H9 (cell line): ENCODE measurements at regions not wholly inside any gene's neighbourhood (a gene's known extent, or its start where the extent isn't known, plus 50 kb on each side); places are given as distances from the start of the nearest gene placed in this dataset.

Experiments
- DNase-seq: peaks from one replicate; pipeline ENCODE4 v3.0.0-alpha.2; 2017
- H2AFZ ChIP-seq: one replicate; pipeline ENCODE4 v1.6.1; 2013; ENCODE audit warnings: mild to moderate bottlenecking, low read length, control low read depth, moderate library complexity
- H2AK5ac ChIP-seq: 2 replicates; pipeline ENCODE4 v1.6.1; 2013; ENCODE audit warnings: low read length, control low read depth, mixed read lengths; ENCODE audit not compliant: insufficient read length
- H2BK120ac ChIP-seq: one replicate; pipeline ENCODE4 v1.6.1; 2013; ENCODE audit warnings: low read depth, mild to moderate bottlenecking, low read length, control low read depth, inconsistent platforms; ENCODE audit not compliant: poor library complexity, severe bottlenecking
- H2BK12ac ChIP-seq: 2 replicates; pipeline ENCODE4 v1.6.1; 2013; ENCODE audit warnings: low read length, control low read depth, mixed read lengths, low read depth; ENCODE audit not compliant: insufficient read length
- H2BK15ac ChIP-seq: 2 replicates; pipeline ENCODE4 v1.6.1; 2013; ENCODE audit warnings: low read depth, low read length, control low read depth
- H2BK20ac ChIP-seq: one replicate; pipeline ENCODE4 v1.6.1; 2013; ENCODE audit warnings: low read depth, mild to moderate bottlenecking, low read length, control low read depth, inconsistent platforms; ENCODE audit not compliant: poor library complexity, severe bottlenecking
- H2BK5ac ChIP-seq: 2 replicates; pipeline ENCODE4 v1.6.1; 2013; ENCODE audit warnings: low read length, control low read depth, mixed read lengths; ENCODE audit not compliant: insufficient read length
- H3K14ac ChIP-seq: 2 replicates; pipeline ENCODE4 v1.6.1; 2013; ENCODE audit warnings: low read length, control low read depth; ENCODE audit not compliant: insufficient read depth
- H3K18ac ChIP-seq: 2 replicates; pipeline ENCODE4 v1.6.1; 2013; ENCODE audit warnings: low read depth, mild to moderate bottlenecking, mixed read lengths, low read length, control low read depth; ENCODE audit not compliant: insufficient read length
- H3K23ac ChIP-seq: 2 replicates; pipeline ENCODE4 v1.6.1; 2013; ENCODE audit warnings: low read length, control low read depth, mixed read lengths, low read depth; ENCODE audit not compliant: insufficient read length
- H3K23me2 ChIP-seq: 2 replicates; pipeline ENCODE4 v1.6.1; 2013; ENCODE audit warnings: low read depth, mild to moderate bottlenecking, mixed read lengths, low read length, control low read depth; ENCODE audit not compliant: insufficient read length, poor library complexity, severe bottlenecking
- H3K27ac ChIP-seq: 2 replicates; pipeline ENCODE4 v1.5.1; 2013; ENCODE audit warnings: low read length, control low read depth, mixed read lengths, low read depth; ENCODE audit not compliant: insufficient read length
- H3K27me3 ChIP-seq: 2 replicates; pipeline ENCODE4 v1.6.1; 2013; ENCODE audit warnings: low read length, control low read depth, inconsistent platforms; ENCODE audit not compliant: insufficient read depth
- H3K4ac ChIP-seq: 2 replicates; pipeline ENCODE4 v1.6.1; 2013; ENCODE audit warnings: low read depth, mild to moderate bottlenecking, control low read depth, inconsistent platforms, low read length, moderate library complexity
- H3K4me1 ChIP-seq: 2 replicates; pipeline ENCODE4 v1.6.1; 2013; ENCODE audit warnings: low read length, control low read depth, inconsistent platforms; ENCODE audit not compliant: insufficient read depth
- H3K4me2 ChIP-seq: 2 replicates; pipeline ENCODE4 v1.6.1; 2013; ENCODE audit warnings: low read length, control low read depth, mixed read lengths; ENCODE audit not compliant: insufficient read length, insufficient read depth
- H3K56ac ChIP-seq: 2 replicates; pipeline ENCODE4 v1.6.1; 2013; ENCODE audit warnings: low read depth, mild to moderate bottlenecking, mixed read lengths, low read length, control low read depth; ENCODE audit not compliant: insufficient read length
- H3K79me1 ChIP-seq: 2 replicates; pipeline ENCODE4 v1.6.1; 2013; ENCODE audit warnings: low read depth, mild to moderate bottlenecking, moderate library complexity, low read length, control low read depth, inconsistent platforms; ENCODE audit not compliant: insufficient read depth, poor library complexity, severe bottlenecking
- H3K79me2 ChIP-seq: 2 replicates; pipeline ENCODE4 v1.6.1; 2013; ENCODE audit warnings: low read length, control low read depth, inconsistent platforms; ENCODE audit not compliant: insufficient read depth
- H3K9ac ChIP-seq: 2 replicates; pipeline ENCODE4 v1.6.1; 2013; ENCODE audit warnings: low read length, control low read depth, mixed read lengths; ENCODE audit not compliant: insufficient read length; ENCODE audit errors: extremely low read depth
- H3K9me3 ChIP-seq: one replicate; pipeline ENCODE4 v1.6.1; 2013; ENCODE audit warnings: low read depth, low read length, inconsistent platforms; ENCODE audit not compliant: control insufficient read depth
- H3T11ph ChIP-seq: one replicate; pipeline ENCODE4 v1.6.1; 2013; ENCODE audit warnings: mild to moderate bottlenecking, low read length, control low read depth, inconsistent platforms
- H4K20me1 ChIP-seq: one replicate; pipeline ENCODE4 v1.6.1; 2013; ENCODE audit not compliant: control insufficient read depth, insufficient read length, insufficient read depth
- H4K5ac ChIP-seq: 2 replicates; pipeline ENCODE4 v1.6.1; 2013; ENCODE audit warnings: low read depth, mild to moderate bottlenecking, mixed read lengths, low read length, control low read depth; ENCODE audit not compliant: insufficient read length
- H4K8ac ChIP-seq: replicated peaks from 2 replicates; pipeline ENCODE4 v1.6.1; 2013; ENCODE audit warnings: low read length, control low read depth, mixed read lengths, low read depth; ENCODE audit not compliant: insufficient read length
- H4K91ac ChIP-seq: 2 replicates; pipeline ENCODE4 v1.6.1; 2013; ENCODE audit warnings: low read depth, mild to moderate bottlenecking, moderate library complexity, mixed read lengths, low read length, control low read depth; ENCODE audit not compliant: insufficient read length
- H3K27ac Mint-ChIP-seq, 3 experiments: 2 replicates in 2 of 3; 3 replicates in 1 of 3; pipeline ENCODE4 v1.8.0; 2020 to 2021; ENCODE audit warnings: mixed read lengths in 3 of 3, mild to moderate bottlenecking in 1 of 3, moderate library complexity in 1 of 3
- H3K27me3 Mint-ChIP-seq: 2 replicates; pipeline ENCODE4 v1.8.0; 2021; ENCODE audit warnings: low read depth, mild to moderate bottlenecking, moderate library complexity, mixed read lengths
- H3K36me3 Mint-ChIP-seq, 3 experiments: 2 replicates in 2 of 3; 3 replicates in 1 of 3; pipeline ENCODE4 v1.8.0; 2020 to 2021; ENCODE audit warnings: low read depth in 3 of 3, mixed read lengths in 3 of 3; ENCODE audit not compliant: insufficient read depth in 1 of 3
- H3K4me1 Mint-ChIP-seq, 2 experiments: 2 replicates each; pipeline ENCODE4 v1.8.0; 2020; ENCODE audit warnings: mixed read lengths in 2 of 2
- H3K4me3 Mint-ChIP-seq, 2 experiments: 2 replicates in 1 of 2; 3 replicates in 1 of 2; pipeline ENCODE4 v1.8.0; 2020 to 2021; ENCODE audit warnings: mild to moderate bottlenecking in 2 of 2, mixed read lengths in 2 of 2, moderate library complexity in 1 of 2
- H3K9me3 Mint-ChIP-seq, 2 experiments: 2 replicates in 1 of 2; 3 replicates in 1 of 2; pipeline ENCODE4 v1.8.0; 2020; ENCODE audit warnings: mild to moderate bottlenecking in 2 of 2, mixed read lengths in 2 of 2, moderate library complexity in 1 of 2
- WGBS: extraction: QIAGEN DNeasy Blood & Tissue Kit; methylation state at CpG from one replicate; pipeline ENCODE4 v1.1.7; 2013; ENCODE audit warnings: missing lambda C conversion rate, low lambda C conversion rate, mixed read lengths; ENCODE audit not compliant: insufficient read length; ENCODE audit errors: extremely low coverage; 5-methylcytosine and 5-hydroxymethylcytosine counted together
- TF ChIP-seq, protein P1 (sequence below): fragments of 200-600 bp; sonication (generic); conservative IDR thresholded peaks from 3 replicates; pipeline ENCODE4 v1.8.0; 2021; ENCODE audit warnings: antibody characterized with exemption, mild to moderate bottlenecking

GRCh38 chr12:93001407-93001806 lies 72.3 kb upstream of the EEA1 start:
- no peak overlapping the region for H3K27ac Mint-ChIP-seq

More at GRCh38 chr12:93001407-93001806, 72.3 kb upstream of the EEA1 start:
- Histone ChIP-seq H3K27me3 (no peaks in the 10 kb centered on the region), H3K18ac (no peak overlapping the region), H4K91ac (no peak overlapping the region), H3K9me3 (no peaks in the 10 kb centered on the region), H3K56ac (no peak overlapping the region), H4K5ac (no peak overlapping the region), H4K20me1 (no peaks in the 10 kb centered on the region), H2BK20ac (no peak overlapping the region), H2BK5ac (no peak overlapping the region), H3K14ac (no peak overlapping the region), H3K27ac (no peak overlapping the region), H3T11ph (no peak overlapping the region), H3K9ac (no peak overlapping the region), H3K23me2 (no peaks in the 10 kb centered on the region), H3K4me1 (no peaks in the 10 kb centered on the region), H2BK120ac (no peak overlapping the region), H3K79me1 (no peaks in the 10 kb centered on the region), H2AK5ac (no peak overlapping the region), H3K4me2 (no peak overlapping the region), H2AFZ (no peak overlapping the region), H2BK15ac (no peak overlapping the region), H4K8ac (no peak overlapping the region), H3K4ac (no peak overlapping the region), H2BK12ac (no peak overlapping the region), H3K79me2 (no peaks in the 10 kb centered on the region), H3K23ac (no peak overlapping the region)
- Mint-ChIP-seq H3K36me3 (no peaks in the 10 kb centered on the region), H3K4me3 (no peak overlapping the region), H3K9me3 (no peaks in the 10 kb centered on the region), H3K27me3 (peaks cover 2% of the 10 kb centered on the region; the same call in 1 of the 2 replicates), H3K4me1 (peaks cover 7 to 15% of the 10 kb centered on the region in 2 experiments)
- WGBS = no CpG with 5 or more reads among the region's 3 CpGs
- no peak for DNase-seq
- TF ChIP-seq, protein P1, sequence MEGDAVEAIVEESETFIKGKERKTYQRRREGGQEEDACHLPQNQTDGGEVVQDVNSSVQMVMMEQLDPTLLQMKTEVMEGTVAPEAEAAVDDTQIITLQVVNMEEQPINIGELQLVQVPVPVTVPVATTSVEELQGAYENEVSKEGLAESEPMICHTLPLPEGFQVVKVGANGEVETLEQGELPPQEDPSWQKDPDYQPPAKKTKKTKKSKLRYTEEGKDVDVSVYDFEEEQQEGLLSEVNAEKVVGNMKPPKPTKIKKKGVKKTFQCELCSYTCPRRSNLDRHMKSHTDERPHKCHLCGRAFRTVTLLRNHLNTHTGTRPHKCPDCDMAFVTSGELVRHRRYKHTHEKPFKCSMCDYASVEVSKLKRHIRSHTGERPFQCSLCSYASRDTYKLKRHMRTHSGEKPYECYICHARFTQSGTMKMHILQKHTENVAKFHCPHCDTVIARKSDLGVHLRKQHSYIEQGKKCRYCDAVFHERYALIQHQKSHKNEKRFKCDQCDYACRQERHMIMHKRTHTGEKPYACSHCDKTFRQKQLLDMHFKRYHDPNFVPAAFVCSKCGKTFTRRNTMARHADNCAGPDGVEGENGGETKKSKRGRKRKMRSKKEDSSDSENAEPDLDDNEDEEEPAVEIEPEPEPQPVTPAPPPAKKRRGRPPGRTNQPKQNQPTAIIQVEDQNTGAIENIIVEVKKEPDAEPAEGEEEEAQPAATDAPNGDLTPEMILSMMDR = no peak
